ENCODE measurements at regions not wholly inside any gene's neighbourhood (a gene's known extent, or its start where the extent isn't known, plus 50 kb on each side); places are given as distances from the start of the nearest gene placed in this dataset.

GRCh38 chr3:150300852-150301517 lies 107.1 kb upstream of the TSC22D2 start:
- no peak for TF ChIP-seq CTCF (IDR thresholded peaks at IDR 0.05)
- TF ChIP-seq POLR2A (IDR thresholded peaks at IDR 0.05), result no peak
